Trophoblast cell (in vitro differentiated cells and primary cell): ENCODE measurements at regions not wholly inside any gene's neighbourhood (a gene's known extent, or its start where the extent isn't known, plus 50 kb on each side); places are given as distances from the start of the nearest gene placed in this dataset.

Source experiments
- DNase-seq, 2 donors: peaks; one replicate each; pipeline ENCODE4 v3.0.0-alpha.2; 2016
- H2AFZ ChIP-seq: 2 replicates; pipeline ENCODE4 v1.6.1; 2013; ENCODE audit warnings: low read length, moderate library complexity, mild to moderate bottlenecking; ENCODE audit not compliant: insufficient read depth, poor library complexity
- H2AK5ac ChIP-seq: 2 replicates; pipeline ENCODE4 v1.6.1; 2013; ENCODE audit warnings: mild to moderate bottlenecking, low read length
- H2BK120ac ChIP-seq: 2 replicates; pipeline ENCODE4 v1.6.1; 2013; ENCODE audit warnings: low read length, mild to moderate bottlenecking, moderate library complexity; ENCODE audit not compliant: insufficient read depth, poor library complexity
- H2BK12ac ChIP-seq: 2 replicates; pipeline ENCODE4 v1.6.1; 2013; ENCODE audit warnings: mild to moderate bottlenecking, low read length, moderate library complexity
- H2BK5ac ChIP-seq: 2 replicates; pipeline ENCODE4 v1.6.1; 2013; ENCODE audit warnings: low read length, low read depth, moderate library complexity, mild to moderate bottlenecking; ENCODE audit not compliant: poor library complexity
- H3K14ac ChIP-seq: 2 replicates; pipeline ENCODE4 v1.6.1; 2013; ENCODE audit warnings: mild to moderate bottlenecking, low read length
- H3K18ac ChIP-seq: 2 replicates; pipeline ENCODE4 v1.6.1; 2013; ENCODE audit warnings: mild to moderate bottlenecking, low read length
- H3K23ac ChIP-seq: 2 replicates; pipeline ENCODE4 v1.6.1; 2013; ENCODE audit warnings: low read length
- H3K27ac ChIP-seq: 2 replicates; pipeline ENCODE4 v1.5.1; 2013; ENCODE audit warnings: low read depth, mild to moderate bottlenecking, inconsistent platforms, low read length, moderate library complexity
- H3K27me3 ChIP-seq: 2 replicates; pipeline ENCODE4 v1.6.1; 2013; ENCODE audit warnings: inconsistent platforms, mild to moderate bottlenecking, low read length, moderate library complexity; ENCODE audit not compliant: insufficient read depth
- H3K36me3 ChIP-seq, 2 experiments: 1 replicate in 1 of 2; 2 replicates in 1 of 2; pipeline ENCODE4 v1.6.1; 2013; ENCODE audit warnings: low read length in 2 of 2, mild to moderate bottlenecking in 2 of 2, moderate library complexity in 1 of 2; ENCODE audit not compliant: insufficient read depth in 2 of 2, control insufficient read depth in 1 of 2
- H3K4ac ChIP-seq: 2 replicates; pipeline ENCODE4 v1.6.1; 2013; ENCODE audit warnings: low read depth, mild to moderate bottlenecking, low read length, moderate library complexity
- H3K4me1 ChIP-seq, 2 experiments: 1 replicate in 1 of 2; 2 replicates in 1 of 2; pipeline ENCODE4 v1.6.1; 2013; ENCODE audit warnings: low read length in 2 of 2, mild to moderate bottlenecking in 2 of 2, moderate library complexity in 1 of 2; ENCODE audit not compliant: insufficient read depth in 2 of 2, control insufficient read depth in 1 of 2
- H3K4me2 ChIP-seq: 2 replicates; pipeline ENCODE4 v1.6.1; 2013; ENCODE audit warnings: inconsistent platforms, mild to moderate bottlenecking, low read length, moderate library complexity
- H3K4me3 ChIP-seq: 2 replicates; pipeline ENCODE4 v1.5.1; 2013; ENCODE audit warnings: mild to moderate bottlenecking, low read depth, low read length, inconsistent platforms
- H3K79me1 ChIP-seq: one replicate; pipeline ENCODE4 v1.6.1; 2013; ENCODE audit warnings: low read length
- H3K79me2 ChIP-seq: 2 replicates; pipeline ENCODE4 v1.6.1; 2013; ENCODE audit warnings: low read length, mild to moderate bottlenecking; ENCODE audit not compliant: control insufficient read depth, insufficient read depth, poor library complexity
- H3K9ac ChIP-seq: 2 replicates; pipeline ENCODE4 v1.6.1; 2013; ENCODE audit warnings: mild to moderate bottlenecking, low read length
- H3K9me3 ChIP-seq: 2 replicates; pipeline ENCODE4 v1.6.1; 2013; ENCODE audit warnings: low read depth, mild to moderate bottlenecking, control low read depth, inconsistent platforms, low read length; ENCODE audit not compliant: insufficient read depth
- H4K12ac ChIP-seq: 2 replicates; pipeline ENCODE4 v1.6.1; 2013; ENCODE audit warnings: low read depth, mild to moderate bottlenecking, low read length, moderate library complexity
- H4K8ac ChIP-seq: 2 replicates; pipeline ENCODE4 v1.6.1; 2013; ENCODE audit warnings: low read depth, mild to moderate bottlenecking, low read length, moderate library complexity
- H4K91ac ChIP-seq: one replicate; pipeline ENCODE4 v1.6.1; 2013; ENCODE audit warnings: low read depth, mild to moderate bottlenecking, low read length, moderate library complexity
- WGBS: extraction: QIAGEN DNeasy Blood & Tissue Kit; methylation state at CpG from one replicate; pipeline ENCODE4 v1.1.7; 2013; ENCODE audit warnings: missing lambda C conversion rate; ENCODE audit not compliant: insufficient read length, insufficient coverage; ENCODE audit errors: extremely low coverage; 5-methylcytosine and 5-hydroxymethylcytosine counted together

DNA sequence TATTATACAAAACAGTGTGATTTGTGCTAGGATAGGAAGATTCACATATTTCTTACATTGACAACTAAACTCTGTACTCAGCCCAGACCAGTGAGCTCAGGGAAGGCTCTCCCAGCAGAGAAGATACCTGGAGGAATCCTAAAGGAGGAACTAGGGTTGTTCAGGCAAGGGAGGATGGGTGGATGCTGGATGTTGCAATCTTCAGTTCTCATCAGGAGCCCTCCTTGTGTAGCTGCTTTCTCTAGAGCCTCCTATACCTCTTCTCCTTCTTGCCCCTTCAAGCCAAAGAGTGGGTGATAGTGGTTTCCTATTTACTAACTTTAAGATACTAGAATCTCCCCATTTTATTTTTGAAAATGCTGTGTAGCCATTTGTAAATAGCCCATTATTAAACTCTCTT lies 117.3 kb downstream of the NKX6-1 start:
- Histone ChIP-seq H3K23ac (no peak overlapping the region), H4K12ac (no peak overlapping the region), H3K14ac (no peak overlapping the region), H3K9me3 (no peaks in the 10 kb centered on the region), H2AFZ (no peak overlapping the region), H3K4me1 (no peaks in the 10 kb centered on the region), H3K27ac (no peak overlapping the region), H2AK5ac (no peak overlapping the region), H4K8ac (no peak overlapping the region), H3K27me3 (peaks cover 7% of the 10 kb centered on the region), H3K79me2 (no peaks in the 10 kb centered on the region), H3K4me2 (no peak overlapping the region), H4K91ac (no peak overlapping the region), H3K4me3 (no peak overlapping the region), H2BK5ac (no peak overlapping the region), H3K9ac (no peak overlapping the region), H2BK120ac (no peak overlapping the region), H3K4ac (no peak overlapping the region), H3K36me3 (no peaks in the 10 kb centered on the region), H3K18ac (no peak overlapping the region), H2BK12ac (no peak overlapping the region), H3K79me1 (no peaks in the 10 kb centered on the region)
- DNase-seq: no peak

DNA sequence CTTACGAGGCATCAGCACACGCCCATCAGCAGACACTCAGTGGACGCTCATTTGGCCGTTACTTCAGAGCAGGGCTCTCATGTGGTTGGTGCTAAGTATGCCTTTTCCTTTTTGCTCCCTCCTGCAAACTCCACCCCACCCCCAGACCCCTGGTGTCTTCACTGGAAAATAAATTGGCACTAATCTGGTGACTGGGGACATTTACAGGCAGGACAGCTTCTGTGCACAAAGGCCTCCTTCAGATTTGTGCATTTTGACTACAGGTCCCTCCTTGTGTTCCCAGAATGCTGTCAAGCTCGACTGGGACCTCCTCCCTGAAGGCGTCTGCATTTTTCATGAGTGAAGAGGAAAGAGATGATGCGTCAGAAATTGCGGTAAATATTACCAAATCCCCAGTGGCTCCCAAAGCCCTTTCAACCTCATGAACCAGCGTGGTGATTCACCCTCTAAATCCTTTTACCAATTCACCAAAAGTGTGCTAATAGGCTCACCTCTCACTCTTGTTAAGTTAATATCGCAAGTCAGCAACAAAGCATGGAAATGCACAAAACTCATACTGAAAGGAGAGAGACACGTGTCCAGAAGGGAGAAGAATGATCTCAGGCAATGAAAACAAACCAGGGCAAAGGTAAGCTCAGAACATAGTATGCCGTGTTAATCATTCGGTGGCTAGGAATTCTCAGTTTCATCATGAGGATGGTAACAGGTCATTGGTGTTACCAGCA lies 119.0 kb downstream of the NKX6-1 start:
- Histone ChIP-seq H3K79me2 (no peaks in the 10 kb centered on the region), H3K9me3 (no peaks in the 10 kb centered on the region), H2AFZ (no peak overlapping the region), H3K27ac (no peak overlapping the region), H3K36me3 (no peaks in the 10 kb centered on the region), H4K91ac (no peak overlapping the region), H2AK5ac (no peak overlapping the region), H4K12ac (no peak overlapping the region), H3K4me2 (no peak overlapping the region), H3K79me1 (no peaks in the 10 kb centered on the region), H3K14ac (no peak overlapping the region), H4K8ac (no peak overlapping the region), H3K4ac (no peak overlapping the region), H3K23ac (no peak overlapping the region), H2BK12ac (no peak overlapping the region), H2BK120ac (no peak overlapping the region), H3K9ac (no peak overlapping the region), H3K18ac (no peak overlapping the region), H3K4me1 (no peaks in the 10 kb centered on the region), H3K27me3 (peaks cover 7% of the 10 kb centered on the region), H3K4me3 (no peak overlapping the region), H2BK5ac (no peak overlapping the region)
- DNase-seq: peak; percentile 58 to 63
- no CpG with 5 or more reads among the region's 13 CpGs for WGBS

DNA sequence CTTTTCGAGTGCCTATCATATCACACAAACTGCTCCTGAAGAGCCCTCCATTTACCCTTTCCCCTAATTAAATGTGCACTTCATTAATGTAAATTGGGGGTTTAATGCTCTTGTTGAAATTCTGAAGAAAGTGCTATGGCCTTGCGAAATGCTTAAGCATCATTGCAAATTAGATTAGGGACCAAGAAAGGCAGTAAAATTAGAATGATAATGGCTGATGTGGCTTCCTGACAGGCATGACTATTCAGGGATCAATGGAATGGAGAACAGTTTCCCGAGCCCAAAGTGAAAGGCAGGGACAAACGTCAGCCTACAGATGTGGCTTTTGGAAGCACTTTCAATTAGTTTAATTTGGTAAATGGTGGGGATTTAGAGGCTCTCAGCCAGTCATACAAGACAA lies 120.1 kb downstream of the NKX6-1 start:
- Histone ChIP-seq H3K27ac (no peak overlapping the region), H4K91ac (no peak overlapping the region), H3K79me1 (no peaks in the 10 kb centered on the region), H3K18ac (no peak overlapping the region), H2BK12ac (no peak overlapping the region), H2AK5ac (no peak overlapping the region), H2AFZ (no peak overlapping the region), H3K27me3 (peaks cover 7% of the 10 kb centered on the region), H3K9me3 (no peaks in the 10 kb centered on the region), H4K8ac (no peak overlapping the region), H3K4me3 (no peak overlapping the region), H2BK120ac (no peak overlapping the region), H3K4ac (no peak overlapping the region), H2BK5ac (no peak overlapping the region), H4K12ac (no peak overlapping the region), H3K14ac (no peak overlapping the region), H3K36me3 (no peaks in the 10 kb centered on the region), H3K4me2 (no peak overlapping the region), H3K9ac (no peak overlapping the region), H3K79me2 (no peaks in the 10 kb centered on the region), H3K4me1 (no peaks in the 10 kb centered on the region), H3K23ac (no peak overlapping the region)
- no CpG with 5 or more reads among the region's 4 CpGs for WGBS
- DNase-seq: no peak

DNA sequence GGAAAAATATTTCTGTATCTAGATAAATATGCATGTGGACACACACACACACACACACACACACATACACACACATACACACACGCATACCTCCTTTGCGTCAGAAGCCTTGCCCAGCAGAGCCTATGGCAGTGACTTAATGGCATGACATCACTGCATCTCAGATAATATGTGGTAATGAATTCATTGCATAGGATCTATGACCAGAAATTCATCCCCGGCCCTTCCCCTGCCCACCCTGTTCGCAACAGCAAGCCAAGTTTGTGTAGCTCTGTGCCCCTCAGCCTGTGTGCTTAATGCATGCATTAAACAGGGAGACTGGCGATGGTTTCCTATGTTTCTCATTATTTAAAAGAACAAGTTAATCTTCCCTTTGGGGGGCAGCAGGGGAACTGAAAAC lies 120.7 kb downstream of the NKX6-1 start:
- no peak overlapping the region for H3K9ac ChIP-seq
- H3K4me3 ChIP-seq: no peak overlapping the region
- H3K4me1 ChIP-seq: no peaks in the 10 kb centered on the region
- no peak overlapping the region for H4K12ac ChIP-seq
- no peak overlapping the region for H3K4me2 ChIP-seq
- no peak for DNase-seq
- no peak overlapping the region for H4K8ac ChIP-seq
- H3K79me2 ChIP-seq: no peaks in the 10 kb centered on the region
- peaks cover 7% of the 10 kb centered on the region for H3K27me3 ChIP-seq
- no peak overlapping the region for H2BK12ac ChIP-seq
- no peak overlapping the region for H3K4ac ChIP-seq
- H2AK5ac ChIP-seq: no peak overlapping the region
- H4K91ac ChIP-seq: no peak overlapping the region
- H3K18ac ChIP-seq: no peak overlapping the region
- no peak overlapping the region for H2BK120ac ChIP-seq
- H3K27ac ChIP-seq: no peak overlapping the region
- no peak overlapping the region for H3K14ac ChIP-seq
- H3K9me3 ChIP-seq: no peaks in the 10 kb centered on the region
- WGBS: no CpG with 5 or more reads among the region's 5 CpGs
- no peak overlapping the region for H2BK5ac ChIP-seq
- H3K36me3 ChIP-seq: no peaks in the 10 kb centered on the region
- H3K79me1 ChIP-seq: no peaks in the 10 kb centered on the region
- H3K23ac ChIP-seq: no peak overlapping the region
- H2AFZ ChIP-seq: no peak overlapping the region
